HEK293 (cell line): ENCODE measurements at regions not wholly inside any gene's neighbourhood (a gene's known extent, or its start where the extent isn't known, plus 50 kb on each side); places are given as distances from the start of the nearest gene placed in this dataset.

ENCODE experiments used
- ZBTB1 ChIP-seq: fragments of 450-650 bp; formaldehyde crosslinking; IDR thresholded peaks from 2 replicates; pipeline ENCODE4 v1.5.1; 2016; ENCODE audit warnings: missing biosample characterization, missing genetic modification characterization
- ZFP41 ChIP-seq: fragments of 450-650 bp; formaldehyde crosslinking; IDR thresholded peaks from 2 replicates; pipeline ENCODE4 v1.5.1; 2016; ENCODE audit warnings: missing biosample characterization, missing genetic modification characterization, borderline replicate concordance
- ZNF223 ChIP-seq: fragments of 450-650 bp; formaldehyde crosslinking; IDR thresholded peaks from 2 replicates; pipeline ENCODE4 v1.5.1; 2016; ENCODE audit warnings: missing biosample characterization, missing genetic modification characterization
- ZNF510 ChIP-seq: fragments of 450-650 bp; formaldehyde crosslinking; IDR thresholded peaks from 2 replicates; pipeline ENCODE4 v1.5.1; 2018; ENCODE audit warnings: mild to moderate bottlenecking, missing genetic modification characterization, missing biosample characterization; ENCODE audit not compliant: insufficient replicate concordance
- ZNF76 ChIP-seq: fragments of 450-650 bp; formaldehyde crosslinking; IDR thresholded peaks from 2 replicates; pipeline ENCODE4; 2016; ENCODE audit warnings: low read depth, missing biosample characterization, missing genetic modification characterization, borderline replicate concordance
- TF ChIP-seq, protein P1 (sequence below): fragments of 450-650 bp; formaldehyde crosslinking; IDR thresholded peaks from 2 replicates; pipeline ENCODE4 v1.5.1; 2016; ENCODE audit warnings: missing biosample characterization, missing genetic modification characterization

DNA sequence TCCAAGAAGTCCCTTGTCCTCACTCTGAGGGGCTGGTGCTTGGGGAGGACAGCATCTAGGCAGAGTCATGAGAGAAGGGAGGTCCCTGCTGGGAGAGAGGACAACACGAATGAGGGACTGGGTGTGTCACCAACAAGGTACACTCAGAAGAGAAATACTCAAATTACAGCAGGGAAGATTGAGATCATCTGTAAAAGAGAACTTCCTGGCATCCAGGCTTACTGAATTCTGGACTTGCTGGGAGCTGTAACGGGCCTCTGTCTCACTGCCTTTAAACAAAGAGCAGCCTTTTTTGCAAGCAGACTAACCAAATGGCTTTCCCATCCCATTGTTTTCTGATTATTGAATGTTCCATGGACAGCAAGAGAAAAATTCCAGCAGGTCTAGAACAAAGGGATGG is 195.7 kb upstream of the RAB4A start:
- no peak for TF ChIP-seq ZNF223 (tag by site-specific recombination)
- TF ChIP-seq ZNF510 (tag by site-specific recombination), result no peak
- TF ChIP-seq, protein P1, sequence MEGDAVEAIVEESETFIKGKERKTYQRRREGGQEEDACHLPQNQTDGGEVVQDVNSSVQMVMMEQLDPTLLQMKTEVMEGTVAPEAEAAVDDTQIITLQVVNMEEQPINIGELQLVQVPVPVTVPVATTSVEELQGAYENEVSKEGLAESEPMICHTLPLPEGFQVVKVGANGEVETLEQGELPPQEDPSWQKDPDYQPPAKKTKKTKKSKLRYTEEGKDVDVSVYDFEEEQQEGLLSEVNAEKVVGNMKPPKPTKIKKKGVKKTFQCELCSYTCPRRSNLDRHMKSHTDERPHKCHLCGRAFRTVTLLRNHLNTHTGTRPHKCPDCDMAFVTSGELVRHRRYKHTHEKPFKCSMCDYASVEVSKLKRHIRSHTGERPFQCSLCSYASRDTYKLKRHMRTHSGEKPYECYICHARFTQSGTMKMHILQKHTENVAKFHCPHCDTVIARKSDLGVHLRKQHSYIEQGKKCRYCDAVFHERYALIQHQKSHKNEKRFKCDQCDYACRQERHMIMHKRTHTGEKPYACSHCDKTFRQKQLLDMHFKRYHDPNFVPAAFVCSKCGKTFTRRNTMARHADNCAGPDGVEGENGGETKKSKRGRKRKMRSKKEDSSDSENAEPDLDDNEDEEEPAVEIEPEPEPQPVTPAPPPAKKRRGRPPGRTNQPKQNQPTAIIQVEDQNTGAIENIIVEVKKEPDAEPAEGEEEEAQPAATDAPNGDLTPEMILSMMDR, result no peak
- no peak for TF ChIP-seq ZBTB1 (tag by site-specific recombination)
- no peak for TF ChIP-seq ZNF76
- no peak for TF ChIP-seq ZFP41
